Peyer's patch (tissue), 4 donors: ENCODE measurements at regions not wholly inside any gene's neighbourhood (a gene's known extent, or its start where the extent isn't known, plus 50 kb on each side); places are given as distances from the start of the nearest gene placed in this dataset.

Source experiments
- DNase-seq, 3 donors: peaks; one replicate each; pipeline ENCODE4 v3.0.0-alpha.2; 2017 to 2019
- H3K27ac ChIP-seq, 4 donors: fragments of 200-600 bp; sonication (generic); one replicate each; pipeline ENCODE4 v1.5.1; 2016 to 2019
- H3K27me3 ChIP-seq, 2 donors: fragments of 200-600 bp; sonication (generic); one replicate each; pipeline ENCODE4 v1.5.1; 2019
- H3K36me3 ChIP-seq, 3 donors: fragments of 200-600 bp; sonication (generic); one replicate each; pipeline ENCODE4 v1.5.1; 2016 to 2019
- H3K4me1 ChIP-seq, 4 donors: fragments of 200-600 bp; sonication (generic); one replicate each; pipeline ENCODE4 v1.5.1; 2016 to 2019
- H3K4me3 ChIP-seq, 4 donors: fragments of 200-600 bp; sonication (generic); 1 replicate in 3 of 4; 2 replicates in 1 of 4; pipeline ENCODE4 v1.5.1; 2016 to 2019; ENCODE audit warnings: mild to moderate bottlenecking in 1 of 4
- H3K9me3 ChIP-seq, 4 donors: fragments of 200-600 bp; sonication (generic); one replicate each; pipeline ENCODE4 v1.5.1; 2016 to 2019; ENCODE audit warnings: mild to moderate bottlenecking in 1 of 4
- CTCF ChIP-seq, 6 experiments: fragments of 450-650 bp in 4 of 6; fragments of 200-600 bp in 2 of 6; sonication (generic) in 1 of 6; IDR thresholded peaks; one replicate each; pipeline ENCODE4 v1.5.1; 2017 to 2019; ENCODE audit warnings: antibody characterized with exemption in 6 of 6, mild to moderate bottlenecking in 3 of 6, moderate library complexity in 1 of 6
- POLR2A ChIP-seq, 2 donors: fragments of 450-650 bp; IDR thresholded peaks; one replicate each; pipeline ENCODE4 v1.5.1; 2017; ENCODE audit warnings: antibody characterized with exemption in 2 of 2, mild to moderate bottlenecking in 2 of 2, moderate library complexity in 2 of 2

DNA sequence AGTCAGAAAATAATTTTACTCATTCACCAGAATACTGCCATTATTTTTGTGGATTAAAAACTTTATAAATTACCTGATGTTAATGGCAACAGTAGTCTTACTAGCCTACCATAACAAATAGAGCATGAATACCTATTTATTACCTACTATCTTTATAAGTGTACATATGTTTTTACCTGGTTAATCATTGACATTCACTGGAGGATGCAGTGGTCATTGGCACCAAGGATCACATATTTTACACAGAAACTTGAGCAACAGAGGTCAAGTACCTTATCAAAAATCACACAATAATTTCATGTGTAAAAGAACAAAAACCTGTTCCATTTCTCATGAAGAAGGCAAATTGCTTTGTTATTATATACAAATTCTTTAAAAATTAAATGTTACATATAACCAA is 1284.9 kb upstream of the NCAM2 start:
- no peaks in the 10 kb centered on the region for H3K4me1 ChIP-seq
- no peak overlapping the region for H3K27ac ChIP-seq
- no peaks in the 10 kb centered on the region for H3K36me3 ChIP-seq
- no peak for TF ChIP-seq POLR2A (IDR thresholded peaks at IDR 0.05)
- H3K9me3 ChIP-seq: no peaks in the 10 kb centered on the region
- H3K4me3 ChIP-seq: no peak overlapping the region
- no peaks in the 10 kb centered on the region for H3K27me3 ChIP-seq
- no peak for DNase-seq

DNA sequence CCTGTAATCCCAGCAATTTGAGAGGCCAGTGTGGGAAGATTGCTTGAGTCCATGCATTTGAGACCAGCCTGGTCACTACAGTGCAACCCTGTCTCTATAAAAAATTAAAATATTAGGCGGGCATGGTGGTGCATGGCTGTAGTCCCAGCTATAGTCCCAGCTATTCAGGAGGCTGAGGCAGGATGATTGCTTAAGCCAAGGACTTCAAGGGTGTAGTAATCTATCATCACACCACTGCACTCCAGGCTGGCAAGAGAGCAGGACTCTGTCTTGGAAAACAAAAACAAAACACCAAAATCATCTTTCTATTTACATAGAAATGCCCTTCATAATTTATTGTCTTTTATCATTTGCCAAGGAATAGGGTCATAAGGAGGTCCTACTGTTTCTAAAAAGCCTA is 1274.1 kb upstream of the NCAM2 start:
- H3K4me3 ChIP-seq: no peak overlapping the region
- no peaks in the 10 kb centered on the region for H3K4me1 ChIP-seq
- no peak for DNase-seq
- no peak for TF ChIP-seq POLR2A (IDR thresholded peaks at IDR 0.05)
- TF ChIP-seq CTCF (IDR thresholded peaks at IDR 0.05): no peak
- H3K9me3 ChIP-seq: peaks cover 0 to 4% (median 0%) of the 10 kb centered on the region in 4 donors
- no peaks in the 10 kb centered on the region for H3K36me3 ChIP-seq
- H3K27me3 ChIP-seq: no peaks in the 10 kb centered on the region
- no peak overlapping the region for H3K27ac ChIP-seq

DNA sequence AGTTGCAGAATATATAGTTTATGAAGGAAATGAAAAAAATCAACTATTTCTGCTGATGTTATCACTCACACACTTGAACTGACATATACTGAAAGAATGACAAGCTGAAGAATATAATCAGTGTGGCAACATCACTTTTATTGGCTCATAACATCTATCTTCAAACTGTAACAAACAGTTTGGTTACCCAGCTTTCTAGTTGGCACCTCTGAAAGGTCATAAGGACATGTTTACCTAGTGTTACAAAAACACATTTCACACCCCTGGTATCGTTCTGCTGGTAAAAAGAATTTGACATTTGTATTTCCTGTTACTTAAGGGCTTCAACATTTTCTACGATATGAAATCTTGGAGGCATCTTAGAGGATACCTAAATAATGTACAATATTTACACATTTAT is 1267.0 kb upstream of the NCAM2 start:
- TF ChIP-seq CTCF (IDR thresholded peaks at IDR 0.05) (no peak), POLR2A (IDR thresholded peaks at IDR 0.05) (no peak)
- no peak overlapping the region for H3K27ac ChIP-seq
- no peaks in the 10 kb centered on the region for H3K27me3 ChIP-seq
- H3K9me3 ChIP-seq: no peaks in the 10 kb centered on the region
- no peak overlapping the region for H3K4me3 ChIP-seq
- H3K36me3 ChIP-seq: no peaks in the 10 kb centered on the region
- H3K4me1 ChIP-seq: no peaks in the 10 kb centered on the region
- DNase-seq: no peak

DNA sequence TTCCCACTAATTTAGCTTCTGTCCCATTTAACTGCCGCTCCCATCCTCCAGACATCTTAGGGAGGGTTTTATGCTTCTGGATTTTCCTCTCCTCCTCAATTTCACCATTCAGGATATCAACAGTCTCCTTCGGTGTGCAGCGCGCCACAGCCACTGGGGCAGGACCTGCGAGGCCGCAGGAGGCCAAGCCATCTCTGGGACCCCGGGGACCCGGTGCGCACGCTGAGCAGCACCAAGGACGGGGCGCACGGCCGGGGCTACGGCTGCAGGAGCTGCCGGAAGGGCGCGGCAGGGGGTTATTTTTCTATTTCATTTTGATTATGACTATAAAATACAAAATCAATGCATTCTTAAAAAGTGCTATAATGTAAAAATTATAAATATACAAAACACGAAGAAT is 1238.4 kb upstream of the NCAM2 start:
- no peaks in the 10 kb centered on the region for H3K36me3 ChIP-seq
- no peak for DNase-seq
- H3K9me3 ChIP-seq: no peaks in the 10 kb centered on the region
- TF ChIP-seq CTCF (IDR thresholded peaks at IDR 0.05): no peak
- no peak for TF ChIP-seq POLR2A (IDR thresholded peaks at IDR 0.05)
- H3K27ac ChIP-seq: no peak overlapping the region
- H3K27me3 ChIP-seq: no peaks in the 10 kb centered on the region
- no peaks in the 10 kb centered on the region for H3K4me1 ChIP-seq
- no peak overlapping the region for H3K4me3 ChIP-seq

DNA sequence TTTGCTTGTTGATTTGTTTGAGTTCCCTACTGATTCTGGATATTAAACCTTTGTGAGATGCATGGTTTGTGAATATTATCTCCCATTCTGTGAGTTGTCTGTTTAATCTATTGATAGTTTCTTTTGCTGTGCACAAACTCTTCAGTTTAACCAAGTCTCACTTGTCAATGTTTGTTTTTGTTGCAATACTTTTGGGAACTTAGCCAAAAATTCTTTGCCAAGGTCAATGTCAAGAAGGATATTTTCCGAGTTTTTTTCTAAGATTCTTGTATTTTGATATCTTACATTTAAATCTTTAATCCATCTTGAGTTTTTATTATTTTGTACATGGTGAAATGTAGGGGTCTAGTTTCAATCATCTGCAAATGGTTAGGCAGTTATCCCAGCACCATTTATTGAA is 1230.7 kb upstream of the NCAM2 start:
- H3K27ac ChIP-seq: no peak overlapping the region
- no peaks in the 10 kb centered on the region for H3K27me3 ChIP-seq
- TF ChIP-seq POLR2A (IDR thresholded peaks at IDR 0.05): no peak
- TF ChIP-seq CTCF (IDR thresholded peaks at IDR 0.05): no peak

DNA sequence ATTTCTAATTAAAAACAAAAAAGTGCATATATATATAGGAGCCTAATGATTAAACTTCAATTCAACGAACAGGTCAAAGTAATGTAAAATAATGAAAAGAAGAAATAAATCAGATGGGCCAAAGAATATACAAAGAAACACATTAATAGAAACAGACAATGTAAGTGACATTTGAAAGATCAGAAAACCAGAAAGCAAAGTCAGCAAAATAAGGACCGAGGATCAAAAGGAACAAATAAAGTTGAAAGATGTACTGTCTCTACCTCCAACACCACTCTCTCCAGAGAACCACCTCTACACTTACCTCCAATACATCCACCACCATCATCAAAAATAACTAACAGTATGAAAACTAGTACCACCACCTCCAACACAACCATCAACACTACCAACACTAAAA is 1226.3 kb upstream of the NCAM2 start:
- TF ChIP-seq POLR2A (IDR thresholded peaks at IDR 0.05) (no peak), CTCF (IDR thresholded peaks at IDR 0.05) (no peak)
- DNase-seq: no peak
- no peaks in the 10 kb centered on the region for H3K36me3 ChIP-seq

More for the DNA sequence above, 1230.7 kb upstream of the NCAM2 start:
- no peaks in the 10 kb centered on the region for H3K9me3 ChIP-seq
- H3K36me3 ChIP-seq: no peaks in the 10 kb centered on the region
- no peaks in the 10 kb centered on the region for H3K4me1 ChIP-seq
- no peak overlapping the region for H3K4me3 ChIP-seq
- DNase-seq: no peak

More for the DNA sequence above, 1226.3 kb upstream of the NCAM2 start:
- H3K27me3 ChIP-seq: no peaks in the 10 kb centered on the region
- H3K4me1 ChIP-seq: no peaks in the 10 kb centered on the region
- no peak overlapping the region for H3K4me3 ChIP-seq
- H3K9me3 ChIP-seq: no peaks in the 10 kb centered on the region
- no peak overlapping the region for H3K27ac ChIP-seq
